Skeletal muscle cell (primary cell): ENCODE measurements at regions not wholly inside any gene's neighbourhood (a gene's known extent, or its start where the extent isn't known, plus 50 kb on each side); places are given as distances from the start of the nearest gene placed in this dataset.

Experiments used
- DNase-seq: peaks from one replicate; pipeline ENCODE4 v3.0.0-alpha.2; 2010; ENCODE audit warnings: low read depth
- H3K4me3 ChIP-seq: 2 replicates; pipeline ENCODE4 v1.5.1; 2011; ENCODE audit warnings: low read depth, mild to moderate bottlenecking, control low read depth, low read length, moderate library complexity

GRCh38 chr11:80525663-80526405, 1085.0 kb upstream of the TENM4 start:
- H3K4me3 ChIP-seq, result no peak overlapping the region
- DNase-seq, result no peak

DNA sequence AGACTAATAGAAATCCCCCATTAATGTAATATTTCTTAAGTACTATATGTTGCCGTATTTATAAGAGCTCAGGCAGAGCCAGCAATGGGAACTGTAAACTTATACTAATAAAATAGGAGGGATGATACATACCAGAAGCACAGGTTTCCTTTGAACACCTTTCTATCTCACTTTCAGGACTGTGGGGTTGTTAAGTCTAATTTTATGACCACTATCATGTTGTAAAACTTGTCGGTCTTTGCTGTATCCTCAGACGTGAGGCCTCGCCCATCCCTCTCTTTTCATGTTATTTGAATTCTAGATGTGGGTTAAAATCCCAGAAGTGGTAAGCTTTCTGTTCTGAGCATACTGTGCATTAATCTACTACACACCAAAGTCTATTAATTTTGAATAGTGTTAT, 1083.5 kb upstream of the TENM4 start:
- no peak overlapping the region for H3K4me3 ChIP-seq
- DNase-seq, result no peak

DNA sequence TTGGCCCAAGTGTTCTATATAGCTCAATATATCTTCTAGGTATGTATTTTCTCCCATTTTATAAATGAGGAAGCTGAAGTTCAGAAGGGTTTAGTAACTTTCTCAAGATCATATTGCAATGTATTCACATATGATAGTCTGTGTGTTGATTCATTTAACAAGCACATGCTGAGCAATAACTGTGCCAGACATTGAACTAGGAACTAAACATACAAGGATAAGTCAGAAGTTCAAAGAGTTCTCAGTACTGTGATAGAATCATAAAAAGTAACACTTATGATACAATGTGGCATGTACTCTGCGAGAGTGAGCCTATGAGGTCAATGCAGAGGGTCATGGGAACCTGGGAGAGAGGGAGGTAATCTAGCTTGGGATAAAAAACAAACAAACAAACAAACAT, 1082.2 kb upstream of the TENM4 start:
- no peak for DNase-seq
- H3K4me3 ChIP-seq, result no peak overlapping the region

GRCh38 chr11:80521592-80521991, 1080.8 kb upstream of the TENM4 start:
- no peak overlapping the region for H3K4me3 ChIP-seq
- no peak for DNase-seq

- no peak overlapping the region for H3K4me3 ChIP-seq
- no peak for DNase-seq
Observed at GRCh38 chr11:80520507-80520887, 1079.7 kb upstream of the TENM4 start.

DNA sequence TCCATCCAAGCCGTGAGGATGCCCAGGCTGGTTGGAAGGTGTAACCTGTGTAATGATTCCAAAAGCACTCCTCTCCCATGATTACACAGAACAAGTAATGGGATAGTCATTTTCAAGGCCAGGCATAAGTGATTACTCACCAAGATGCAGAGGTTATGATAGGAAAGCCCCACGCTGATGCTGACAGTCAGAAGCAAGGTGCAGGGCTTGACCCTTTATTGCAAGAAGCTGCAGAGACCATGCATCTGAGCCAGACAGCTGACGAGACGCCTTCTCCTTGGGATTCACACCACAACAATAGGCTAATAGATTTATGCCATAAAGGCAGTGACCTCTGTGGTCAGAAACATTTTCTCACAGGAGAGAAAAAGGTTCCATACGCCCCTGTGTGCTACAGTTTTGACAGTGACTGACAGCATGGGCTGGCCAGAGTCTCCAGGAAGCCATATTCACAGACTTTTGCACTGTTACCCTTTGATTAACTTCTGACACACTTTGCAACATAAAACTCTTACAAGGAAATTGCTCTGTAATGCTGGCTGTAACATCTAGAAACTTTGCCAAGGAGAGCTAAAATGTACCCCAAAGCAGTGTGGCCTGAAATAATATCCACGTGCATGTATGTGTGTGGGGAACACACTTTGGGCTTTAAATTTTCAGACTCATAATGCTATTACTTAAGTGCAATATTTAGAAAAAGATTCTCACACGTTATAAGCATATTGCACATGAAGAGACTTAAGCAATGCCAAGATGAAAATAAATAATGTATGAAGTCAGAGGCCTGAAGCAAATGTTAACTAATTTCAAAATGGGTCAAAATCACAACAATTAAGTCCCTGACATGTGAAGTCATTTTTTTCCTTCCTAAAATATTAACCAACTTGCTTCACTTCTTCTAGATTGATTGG, 1079.0 kb upstream of the TENM4 start:
- H3K4me3 ChIP-seq, result no peak overlapping the region
- no peak for DNase-seq

GRCh38 chr11:80517701-80518100, 1076.9 kb upstream of the TENM4 start:
- H3K4me3 ChIP-seq, result no peak overlapping the region
- no peak for DNase-seq

- H3K4me3 ChIP-seq, result no peak overlapping the region
- DNase-seq, result no peak
Observed at GRCh38 chr11:80515097-80515496, 1074.3 kb upstream of the TENM4 start.

- DNase-seq, result no peak
- no peak overlapping the region for H3K4me3 ChIP-seq
Observed at GRCh38 chr11:80512491-80512890, 1071.7 kb upstream of the TENM4 start.

DNA sequence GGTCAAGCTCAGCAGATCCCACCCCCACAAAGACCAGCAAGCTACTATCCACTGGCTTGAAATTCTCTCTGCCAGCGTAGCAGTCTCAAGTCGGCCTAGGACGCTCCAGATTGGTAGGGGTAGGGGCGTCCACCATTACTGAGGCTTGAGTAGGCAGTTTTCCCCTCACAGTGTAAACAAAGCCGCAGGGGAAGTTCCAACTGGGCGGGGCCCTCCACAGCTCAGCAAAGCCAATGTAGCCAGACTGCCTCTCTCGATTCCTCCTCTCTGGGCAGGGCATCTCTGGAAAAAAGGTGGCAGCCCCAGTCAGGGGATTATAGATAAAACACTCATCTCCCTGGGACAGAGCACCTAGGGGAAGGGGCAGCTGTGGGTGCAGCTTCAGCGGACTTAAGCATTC, 1064.9 kb upstream of the TENM4 start:
- no peak for DNase-seq
- no peak overlapping the region for H3K4me3 ChIP-seq

DNA sequence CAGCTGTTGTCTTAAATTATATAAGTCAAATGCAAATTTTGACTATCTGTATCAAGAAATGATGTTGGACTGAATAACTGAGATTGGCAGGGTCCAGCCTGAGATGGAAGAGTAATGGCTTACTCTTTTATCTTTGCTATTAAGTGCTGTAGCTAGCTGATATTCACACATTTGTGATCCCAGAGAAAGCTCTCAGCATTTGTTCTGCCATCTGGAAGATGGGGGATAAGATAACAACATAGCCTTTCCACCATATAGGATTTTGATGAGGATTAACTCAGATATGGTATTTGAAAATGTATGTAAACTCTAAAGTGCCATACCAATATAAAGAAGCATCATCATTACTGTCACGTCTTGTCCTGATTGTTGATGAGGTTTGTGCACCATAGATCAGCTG, 1063.2 kb upstream of the TENM4 start:
- DNase-seq, result no peak
- no peak overlapping the region for H3K4me3 ChIP-seq

- H3K4me3 ChIP-seq, result no peak overlapping the region
Observed at GRCh38 chr11:80502511-80502910, 1061.7 kb upstream of the TENM4 start.

GRCh38 chr11:80495116-80495515, 1054.3 kb upstream of the TENM4 start:
- no peak overlapping the region for H3K4me3 ChIP-seq
- DNase-seq, result no peak

More at GRCh38 chr11:80502511-80502910, 1061.7 kb upstream of the TENM4 start:
- no peak for DNase-seq

- H3K4me3 ChIP-seq, result no peak overlapping the region
- no peak for DNase-seq
Observed at GRCh38 chr11:80487952-80488351, 1047.1 kb upstream of the TENM4 start.

GRCh38 chr11:80486678-80487077, 1045.8 kb upstream of the TENM4 start:
- no peak overlapping the region for H3K4me3 ChIP-seq
- no peak for DNase-seq

DNA sequence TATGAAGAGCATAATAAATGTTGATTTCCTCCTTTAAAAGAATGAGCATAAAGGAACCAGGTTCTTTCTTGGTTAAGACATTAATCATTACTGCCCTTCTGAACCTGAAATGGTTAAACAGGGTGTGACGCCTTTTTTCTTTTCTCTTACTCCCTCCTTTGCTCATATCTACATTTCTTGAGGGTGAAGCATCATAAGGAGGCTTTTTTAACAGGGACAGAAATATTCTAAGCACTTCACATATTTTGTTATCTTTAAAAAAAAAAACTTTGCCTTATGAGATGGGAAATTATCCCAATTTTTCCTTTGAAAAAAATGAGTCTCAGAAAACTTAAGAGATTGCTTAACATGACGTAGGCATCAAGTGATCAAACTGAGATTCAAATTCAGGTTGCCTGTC, 1036.3 kb upstream of the TENM4 start:
- no peak for DNase-seq
- no peak overlapping the region for H3K4me3 ChIP-seq

- no peak for DNase-seq
- no peak overlapping the region for H3K4me3 ChIP-seq
Observed at GRCh38 chr11:80473562-80473961, 1032.7 kb upstream of the TENM4 start.

GRCh38 chr11:80469871-80470270, 1029.0 kb upstream of the TENM4 start:
- no peak overlapping the region for H3K4me3 ChIP-seq
- DNase-seq, result no peak

DNA sequence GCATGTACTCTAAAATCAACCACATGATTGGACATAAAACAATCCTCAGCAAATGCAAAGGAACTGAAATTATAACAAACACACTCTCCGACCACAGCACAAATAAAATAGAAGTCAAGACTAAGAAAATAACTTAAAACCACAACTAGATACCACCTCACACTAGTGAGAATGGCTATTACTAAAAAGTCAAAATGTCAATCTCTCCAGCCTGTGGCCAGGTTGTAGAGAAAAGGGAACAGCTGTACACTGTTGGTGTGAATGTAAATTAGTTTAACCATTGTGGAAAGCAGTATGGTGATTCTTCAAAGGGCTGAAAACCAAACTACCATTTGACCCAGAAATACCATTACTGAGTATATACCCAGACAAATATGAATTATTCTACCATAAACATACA, 1025.7 kb upstream of the TENM4 start:
- no peak overlapping the region for H3K4me3 ChIP-seq
- DNase-seq, result no peak

GRCh38 chr11:80462211-80462610, 1021.4 kb upstream of the TENM4 start:
- no peak overlapping the region for H3K4me3 ChIP-seq
- DNase-seq, result no peak

DNA sequence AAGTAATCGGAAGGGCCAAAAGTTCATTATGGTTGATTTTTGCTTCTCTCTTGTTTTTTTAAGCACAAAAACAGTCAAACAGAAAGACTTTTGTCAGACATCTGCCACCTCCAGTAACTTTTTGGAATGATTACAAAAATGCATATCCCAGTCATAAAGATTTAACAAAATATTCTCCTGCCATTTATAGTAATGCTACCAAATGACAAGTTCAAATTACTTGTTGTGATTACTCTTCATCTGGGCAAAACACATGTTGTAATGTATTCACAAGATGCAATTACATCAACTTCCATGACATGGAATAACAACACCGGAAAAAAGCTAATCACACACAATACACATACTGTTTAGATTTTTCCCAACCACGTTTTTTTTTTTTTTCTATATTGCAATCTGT, 1017.5 kb upstream of the TENM4 start:
- no peak for DNase-seq
- no peak overlapping the region for H3K4me3 ChIP-seq
